ENCODE measurements at regions not wholly inside any gene's neighbourhood (a gene's known extent, or its start where the extent isn't known, plus 50 kb on each side); places are given as distances from the start of the nearest gene placed in this dataset.

DNA sequence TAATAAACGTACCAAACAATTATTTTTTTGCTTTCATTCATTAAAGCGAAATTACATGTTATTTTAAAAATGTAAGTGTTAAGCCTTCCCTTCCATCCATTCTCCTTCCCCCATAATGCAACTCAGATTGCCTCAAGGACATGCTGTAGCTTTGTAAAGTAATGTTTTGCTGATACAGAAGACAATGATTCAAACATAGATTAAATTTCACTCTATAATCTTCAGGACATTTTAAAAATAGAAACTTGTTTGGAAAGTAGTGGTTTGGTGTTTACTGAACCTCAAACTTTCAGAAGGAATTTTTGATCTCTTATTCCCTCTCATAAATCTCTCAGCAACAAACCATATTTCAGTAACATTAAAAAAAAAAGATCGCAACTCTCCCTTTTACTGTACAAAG lies 350.9 kb upstream of the HSF2 start:
- intact Hi-C loops (cut with DNase I; ENCODE audit: low total_unique reads) = no loop called here
- H3K4me1 ChIP-seq = no peaks in the 10 kb centered on the region
- H3K4me3 ChIP-seq = no peak overlapping the region
- no peaks in the 10 kb centered on the region for H3K36me3 ChIP-seq
- no peak overlapping the region for H3K27ac ChIP-seq
- no peaks in the 10 kb centered on the region for H3K27me3 ChIP-seq
- H3K9me3 ChIP-seq = no peaks in the 10 kb centered on the region
- 53 to 72% methylated on average over 3 of the region's 3 CpGs for WGBS, 2 donors (ENCODE audit: low coverage in 1 of 2)
- in situ Hi-C loops (cut with MboI; ENCODE audit: low pct_ligation_motif_present in 1 of 4, low pct_unique_long_range_greater_than_20kb in 1 of 4, low sequenced_read_pairs in 3 of 4) = loop anchor here in 3 of 4 donors (25.0 kb wide), 1 partner anchor 611 kb away; the partner anchor contains the start of gene GJA1 (in 3 of the 3)
- no peak for DNase-seq
- no peak for TF ChIP-seq EP300 (IDR thresholded peaks at IDR 0.05; ENCODE audit: low read depth)
- TF ChIP-seq POLR2AphosphoS5 (IDR thresholded peaks at IDR 0.05) = no peak
- TF ChIP-seq POLR2A (IDR thresholded peaks at IDR 0.05) = no peak
- TF ChIP-seq, protein P1, sequence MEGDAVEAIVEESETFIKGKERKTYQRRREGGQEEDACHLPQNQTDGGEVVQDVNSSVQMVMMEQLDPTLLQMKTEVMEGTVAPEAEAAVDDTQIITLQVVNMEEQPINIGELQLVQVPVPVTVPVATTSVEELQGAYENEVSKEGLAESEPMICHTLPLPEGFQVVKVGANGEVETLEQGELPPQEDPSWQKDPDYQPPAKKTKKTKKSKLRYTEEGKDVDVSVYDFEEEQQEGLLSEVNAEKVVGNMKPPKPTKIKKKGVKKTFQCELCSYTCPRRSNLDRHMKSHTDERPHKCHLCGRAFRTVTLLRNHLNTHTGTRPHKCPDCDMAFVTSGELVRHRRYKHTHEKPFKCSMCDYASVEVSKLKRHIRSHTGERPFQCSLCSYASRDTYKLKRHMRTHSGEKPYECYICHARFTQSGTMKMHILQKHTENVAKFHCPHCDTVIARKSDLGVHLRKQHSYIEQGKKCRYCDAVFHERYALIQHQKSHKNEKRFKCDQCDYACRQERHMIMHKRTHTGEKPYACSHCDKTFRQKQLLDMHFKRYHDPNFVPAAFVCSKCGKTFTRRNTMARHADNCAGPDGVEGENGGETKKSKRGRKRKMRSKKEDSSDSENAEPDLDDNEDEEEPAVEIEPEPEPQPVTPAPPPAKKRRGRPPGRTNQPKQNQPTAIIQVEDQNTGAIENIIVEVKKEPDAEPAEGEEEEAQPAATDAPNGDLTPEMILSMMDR (IDR thresholded peaks at IDR 0.05) = no peak

DNA sequence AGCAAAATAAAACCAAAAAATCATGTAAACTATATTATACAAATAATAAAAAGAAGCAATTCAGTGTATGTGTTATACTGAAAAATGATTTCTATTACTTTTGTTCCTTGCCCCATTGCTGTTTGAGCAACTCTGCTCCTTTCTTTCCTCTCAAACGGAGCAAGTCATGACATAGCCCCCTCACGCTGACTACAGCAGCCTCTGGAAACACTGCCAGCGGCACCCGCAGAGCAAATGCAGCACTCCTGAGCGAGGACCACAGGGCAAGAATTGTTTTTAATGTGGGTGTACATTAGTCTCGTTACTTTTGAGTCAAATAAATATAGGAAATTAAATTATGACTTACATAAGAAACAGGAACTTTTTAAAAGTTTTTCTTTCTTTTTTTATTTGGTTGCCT lies 350.1 kb upstream of the HSF2 start:
- H3K9me3 ChIP-seq = no peaks in the 10 kb centered on the region
- H3K27me3 ChIP-seq = no peaks in the 10 kb centered on the region
- intact Hi-C loops (cut with DNase I; ENCODE audit: low total_unique reads) = no loop called here
- H3K4me3 ChIP-seq = no peak overlapping the region
- TF ChIP-seq POLR2A (IDR thresholded peaks at IDR 0.05) = no peak
- TF ChIP-seq, protein P1 (IDR thresholded peaks at IDR 0.05) = no peak
- no peak for TF ChIP-seq EP300 (IDR thresholded peaks at IDR 0.05; ENCODE audit: low read depth)
- TF ChIP-seq POLR2AphosphoS5 (IDR thresholded peaks at IDR 0.05) = no peak
- no peak overlapping the region for H3K27ac ChIP-seq
- no peaks in the 10 kb centered on the region for H3K4me1 ChIP-seq
- no peak for DNase-seq
- H3K36me3 ChIP-seq = no peaks in the 10 kb centered on the region
- in situ Hi-C loops (cut with MboI; ENCODE audit: low pct_ligation_motif_present in 1 of 4, low pct_unique_long_range_greater_than_20kb in 1 of 4, low sequenced_read_pairs in 3 of 4) = loop anchor here in 3 of 4 donors (25.0 kb wide), 1 partner anchor 612 kb away; the partner anchor contains the start of gene GJA1 (in 3 of the 3)
- WGBS, 2 donors (ENCODE audit: low coverage in 1 of 2) = 66 to 67% methylated on average over 6 of the region's 6 CpGs

DNA sequence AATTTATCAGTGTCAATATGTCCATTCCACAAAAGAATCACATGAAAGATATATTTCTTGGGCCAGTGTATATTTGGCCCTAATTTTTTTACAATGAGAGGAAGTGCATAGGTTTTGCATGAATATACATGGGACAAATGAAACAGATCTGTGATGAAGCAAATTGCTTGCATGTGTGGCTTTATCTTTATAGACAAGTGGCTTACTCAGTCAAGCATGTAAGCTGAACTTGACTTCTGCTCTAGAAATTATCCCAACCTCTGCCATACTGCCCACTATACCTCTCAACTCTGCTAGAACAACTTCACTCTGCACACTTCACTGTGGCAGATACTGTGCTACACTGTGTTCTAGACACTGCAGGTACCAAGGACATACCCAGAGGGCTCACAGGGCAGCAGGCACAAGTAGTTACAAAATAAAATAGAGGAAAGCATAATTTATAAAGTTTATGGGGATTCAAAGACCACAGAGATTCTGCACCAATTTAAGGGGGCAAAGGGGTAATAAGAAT lies 349.2 kb upstream of the HSF2 start:
- H3K9me3 ChIP-seq = no peaks in the 10 kb centered on the region
- H3K27me3 ChIP-seq = no peaks in the 10 kb centered on the region
- H3K4me1 ChIP-seq = no peaks in the 10 kb centered on the region
- H3K4me3 ChIP-seq = no peak overlapping the region
- TF ChIP-seq EP300 (IDR thresholded peaks at IDR 0.05; ENCODE audit: low read depth) (no peak), POLR2A (IDR thresholded peaks at IDR 0.05) (no peak), POLR2AphosphoS5 (IDR thresholded peaks at IDR 0.05) (no peak)
- TF ChIP-seq, protein P1 (IDR thresholded peaks at IDR 0.05) = no peak
- no peak for DNase-seq
- H3K36me3 ChIP-seq = no peaks in the 10 kb centered on the region
- intact Hi-C loops (cut with DNase I; ENCODE audit: low total_unique reads) = no loop called here
- no peak overlapping the region for H3K27ac ChIP-seq
- in situ Hi-C loops (cut with MboI; ENCODE audit: low pct_ligation_motif_present in 1 of 4, low pct_unique_long_range_greater_than_20kb in 1 of 4, low sequenced_read_pairs in 3 of 4) = no loop called here

DNA sequence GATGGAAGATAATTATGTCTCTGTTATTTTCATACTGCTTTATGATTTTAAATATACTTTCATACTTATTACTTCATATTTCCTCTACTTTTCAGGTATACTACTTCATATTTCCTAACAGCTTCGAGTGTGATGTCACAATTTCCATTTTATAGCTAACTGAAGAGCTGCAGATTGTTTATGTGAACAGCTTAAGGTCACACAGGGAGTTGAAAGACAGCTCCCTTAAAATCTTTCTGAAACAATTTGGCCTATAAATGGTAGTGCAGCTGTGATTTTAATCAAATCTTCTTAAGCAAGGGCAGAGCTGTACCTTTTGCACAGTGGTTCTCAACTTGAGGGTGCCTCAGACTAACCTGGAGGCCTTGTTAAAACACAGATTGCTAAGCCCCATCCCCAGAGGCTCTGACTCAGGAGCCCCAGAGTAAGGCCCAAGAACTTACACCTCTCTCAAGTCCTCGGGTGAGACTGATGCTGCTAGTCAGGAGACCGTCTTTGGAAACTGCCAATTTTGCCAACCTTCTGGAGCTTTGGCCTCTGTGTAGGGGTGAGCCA lies 347.0 kb upstream of the HSF2 start:
- Histone ChIP-seq H3K9me3 (no peaks in the 10 kb centered on the region), H3K36me3 (no peaks in the 10 kb centered on the region), H3K4me1 (no peaks in the 10 kb centered on the region), H3K4me3 (no peak overlapping the region), H3K27me3 (no peaks in the 10 kb centered on the region), H3K27ac (no peak overlapping the region)
- in situ Hi-C loops (cut with MboI; ENCODE audit: low pct_ligation_motif_present in 1 of 4, low pct_unique_long_range_greater_than_20kb in 1 of 4, low sequenced_read_pairs in 3 of 4) (no loop called here), intact Hi-C loops (cut with DNase I; ENCODE audit: low total_unique reads) (no loop called here)
- TF ChIP-seq EP300 (IDR thresholded peaks at IDR 0.05; ENCODE audit: low read depth) (no peak), POLR2A (IDR thresholded peaks at IDR 0.05) (no peak), POLR2AphosphoS5 (IDR thresholded peaks at IDR 0.05) (no peak)
- TF ChIP-seq, protein P1 (IDR thresholded peaks at IDR 0.05) = no peak
- 25 to 66% methylated on average over 1 to 3 of the region's 3 CpGs for WGBS, 2 donors (ENCODE audit: low coverage in 1 of 2)
- DNase-seq = no peak

Measured in transverse colon (tissue), 4 donors.